HG03175 (cell line): ENCODE measurements at regions not wholly inside any gene's neighbourhood (a gene's known extent, or its start where the extent isn't known, plus 50 kb on each side); places are given as distances from the start of the nearest gene placed in this dataset.

ENCODE experiments used
- ATAC-seq: cut with Tn5 transposase; IDR thresholded peaks from one replicate; pipeline ENCODE4 v1.9.1; 2021; ENCODE audit warnings: mild to moderate bottlenecking, moderate library complexity; ENCODE audit not compliant: unreplicated experiment

DNA sequence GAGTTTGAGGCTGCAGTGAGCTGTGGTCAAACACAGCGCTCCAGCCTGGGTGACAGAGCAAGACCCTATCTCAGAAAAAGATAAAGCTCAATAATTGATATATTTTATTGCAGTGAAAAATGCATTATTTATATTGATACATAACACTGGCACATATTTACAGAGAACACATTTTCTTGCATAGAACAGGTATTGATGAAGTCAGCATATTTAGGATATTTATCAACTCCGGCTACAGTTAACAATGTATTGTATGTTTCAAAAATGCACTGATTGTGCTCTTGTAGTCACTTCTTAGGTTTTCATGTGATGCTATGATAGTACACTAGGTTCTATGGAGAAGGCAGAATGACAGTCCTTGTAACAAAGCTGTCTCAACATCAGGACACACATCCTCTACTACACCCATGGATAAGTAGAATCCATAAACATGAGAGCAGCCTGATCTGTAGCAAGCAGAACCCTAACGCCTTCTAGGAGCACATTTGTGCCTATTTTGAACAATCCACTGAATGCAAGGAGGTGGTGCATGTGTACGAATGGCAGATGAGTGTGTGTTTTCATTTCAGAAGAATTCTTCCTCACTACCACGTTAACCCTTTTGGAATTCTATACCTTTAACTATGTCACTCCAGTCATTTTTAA lies 586.1 kb upstream of the CELF2 start:
- ATAC-seq = no peak

DNA sequence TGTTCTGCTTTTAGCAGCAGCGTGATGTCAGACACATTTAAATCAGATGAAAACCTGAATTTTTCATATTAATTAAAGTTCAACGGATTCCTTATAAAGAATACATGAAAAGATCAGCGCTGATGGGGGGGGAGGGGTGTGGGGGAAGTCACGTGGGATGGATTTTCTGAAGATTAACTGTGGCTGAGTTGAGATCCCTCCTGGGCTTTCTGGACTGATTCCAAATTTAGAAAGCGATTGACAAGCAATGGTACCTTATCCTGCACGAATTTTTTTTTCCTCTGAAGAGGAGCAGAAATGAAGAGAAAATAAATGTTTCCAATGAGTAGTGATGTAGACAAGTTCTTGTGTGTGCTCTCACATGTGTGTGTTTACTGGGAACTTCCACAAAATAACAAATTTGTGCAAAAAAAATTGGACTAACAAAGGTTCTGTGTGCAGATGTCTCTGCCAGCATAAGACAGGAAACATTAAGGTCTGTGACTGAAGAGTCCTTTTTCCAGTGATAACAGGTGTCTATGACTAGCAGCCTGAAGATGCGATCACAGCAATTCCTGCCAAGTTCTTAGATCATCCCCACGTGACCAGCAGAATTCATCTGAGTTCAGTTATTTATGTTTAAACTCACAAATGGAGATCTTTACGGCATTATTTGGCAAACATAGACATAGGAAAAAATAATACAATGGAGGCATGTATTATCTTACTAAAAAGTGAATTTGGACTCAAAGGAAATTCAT lies 585.2 kb upstream of the CELF2 start:
- ATAC-seq = no peak

DNA sequence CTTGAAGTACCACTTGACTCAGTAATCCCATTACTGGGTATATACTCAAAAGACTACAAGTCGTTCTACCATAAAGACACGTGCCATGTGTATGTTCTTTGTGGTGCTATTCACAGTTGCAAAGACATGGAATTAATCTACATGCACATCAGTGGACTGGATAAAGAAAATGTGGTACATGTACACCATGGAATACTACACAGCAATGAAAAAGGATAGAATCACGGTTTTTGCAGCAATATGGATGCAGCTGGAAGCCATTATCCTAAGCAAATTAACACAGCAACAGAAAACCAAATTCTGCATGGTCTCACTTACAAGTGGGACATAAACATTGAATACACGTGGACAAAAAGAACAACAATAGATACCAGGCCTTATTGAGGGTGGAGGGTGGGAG lies 583.4 kb upstream of the CELF2 start:
- ATAC-seq = no peak

DNA sequence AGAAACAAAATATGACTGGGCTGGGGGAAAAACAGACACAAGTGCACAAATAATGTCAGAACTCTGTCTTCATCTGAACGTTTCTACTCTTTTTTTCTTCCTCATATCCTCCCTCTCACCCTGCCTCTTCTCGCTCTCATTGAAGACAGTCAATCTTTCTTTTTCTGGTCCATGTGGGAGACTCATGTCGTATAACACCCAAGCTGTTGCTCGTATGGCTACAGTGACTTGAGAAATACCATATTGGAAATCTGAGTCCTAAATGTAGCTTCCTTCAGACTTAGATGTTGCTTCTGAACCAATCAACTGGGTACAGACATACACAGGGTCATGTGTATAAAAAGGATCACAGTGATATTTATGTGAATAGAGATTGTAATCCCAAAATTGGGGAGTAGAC lies 579.8 kb upstream of the CELF2 start:
- ATAC-seq = no peak

DNA sequence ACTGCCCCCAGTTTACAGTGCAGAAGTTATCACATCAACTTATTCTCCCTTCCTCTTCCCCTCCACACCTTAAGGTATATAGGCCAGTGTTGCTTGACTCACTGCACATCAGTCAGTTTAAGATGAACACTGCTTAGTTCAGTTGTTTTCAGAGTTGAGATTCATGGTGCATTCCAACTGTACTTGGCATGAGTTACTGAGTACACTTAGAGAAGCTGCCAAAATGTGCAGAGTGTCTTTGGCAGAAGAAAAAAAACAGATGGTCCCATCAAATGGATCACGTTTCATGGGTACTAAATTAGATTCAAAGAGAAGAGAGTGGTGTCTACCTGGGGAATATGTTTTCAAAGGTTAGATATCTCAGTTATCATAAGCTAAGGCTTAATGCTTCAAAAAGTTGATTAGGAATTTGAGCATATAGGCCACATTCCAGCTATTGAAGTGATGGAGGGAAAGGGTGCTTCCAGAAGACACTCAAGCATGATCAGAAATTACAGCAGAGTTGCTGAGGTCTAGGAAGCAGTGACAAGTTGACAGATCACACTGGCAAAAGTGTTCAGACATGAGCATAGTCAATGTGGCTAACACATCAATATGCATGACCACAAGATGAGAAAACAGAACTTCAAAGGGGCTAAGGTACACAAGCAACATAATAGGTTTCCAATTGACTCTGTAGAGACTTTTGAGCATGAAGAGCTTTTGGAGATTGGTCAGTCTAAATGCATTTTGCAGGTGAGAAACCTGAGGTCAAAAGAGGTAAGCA lies 579.2 kb upstream of the CELF2 start:
- no peak for ATAC-seq

DNA sequence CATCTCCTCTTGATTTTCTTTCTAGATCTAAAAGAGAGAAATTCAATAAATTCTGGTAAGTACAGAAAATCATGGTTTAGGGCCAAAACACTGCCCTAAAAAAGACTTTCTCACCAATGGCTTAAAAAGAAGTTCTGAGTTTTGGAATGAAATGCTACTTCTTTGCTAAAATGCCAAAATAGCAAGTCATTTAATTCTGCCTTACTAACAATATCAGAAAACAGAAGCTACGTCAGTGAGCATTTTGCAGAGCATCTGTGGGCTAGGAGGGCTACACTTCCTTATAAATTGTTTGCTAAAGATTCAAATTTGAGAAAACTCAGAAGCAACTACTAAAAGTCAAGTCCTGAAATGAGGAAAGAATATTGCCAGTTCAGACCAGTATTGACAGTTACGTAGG lies 560.8 kb upstream of the CELF2 start:
- ATAC-seq = no peak

DNA sequence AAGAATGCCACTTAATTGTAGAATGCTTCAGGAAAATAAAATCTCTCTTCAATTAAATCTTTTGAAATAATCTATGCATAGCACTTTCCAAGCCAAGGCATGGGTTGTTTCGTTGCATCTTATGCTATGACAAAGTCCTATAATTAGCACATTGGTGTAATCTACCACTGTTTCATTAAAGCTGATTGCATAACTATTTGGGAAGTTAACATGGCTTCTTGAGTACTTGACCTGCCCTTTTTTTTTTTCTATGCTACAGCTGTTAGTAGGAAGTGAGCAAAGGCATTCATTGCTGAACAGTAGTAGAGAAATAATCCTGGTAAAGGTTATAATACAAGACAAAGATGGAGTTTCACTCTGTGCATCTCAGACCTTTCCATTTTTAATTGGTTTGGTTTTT lies 557.2 kb upstream of the CELF2 start:
- no peak for ATAC-seq

DNA sequence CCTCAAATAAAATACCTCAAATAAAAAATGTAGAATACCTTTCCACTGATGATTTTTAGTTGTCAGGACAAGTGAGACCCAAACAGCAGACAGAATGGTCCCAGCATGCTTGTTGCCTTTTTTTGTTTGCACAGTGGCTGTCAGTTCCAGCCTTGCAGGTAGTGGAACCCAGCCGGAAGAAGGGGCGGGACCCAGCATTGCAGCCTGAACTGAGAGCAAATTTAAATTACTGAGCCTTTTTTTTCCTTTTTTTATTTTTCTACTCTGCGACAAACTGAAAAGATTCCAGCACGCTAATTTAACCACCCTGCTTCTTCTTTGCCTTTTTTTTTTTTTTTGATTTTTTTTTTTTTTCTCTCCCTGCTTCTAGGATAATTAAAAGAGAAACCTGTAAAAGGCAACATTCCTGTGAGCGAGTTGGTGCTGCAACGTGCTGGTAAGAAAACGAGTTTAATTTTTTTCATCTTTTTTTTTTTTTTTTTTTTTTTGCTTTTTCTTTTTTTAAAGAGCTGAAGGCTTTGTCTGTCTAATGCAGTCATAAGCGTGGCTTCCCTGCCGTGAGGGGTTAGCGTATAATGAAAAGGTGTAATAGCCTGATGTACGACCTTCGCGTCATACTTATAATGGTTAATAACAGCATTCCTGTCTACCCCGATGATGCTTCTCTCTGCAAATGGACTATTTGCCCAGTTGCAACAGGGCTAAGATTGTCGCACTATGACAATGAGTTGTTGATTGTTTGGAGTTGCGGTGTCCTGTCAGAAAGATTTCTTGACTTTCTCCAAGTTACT lies 555.3 kb upstream of the CELF2 start:
- no peak for ATAC-seq

DNA sequence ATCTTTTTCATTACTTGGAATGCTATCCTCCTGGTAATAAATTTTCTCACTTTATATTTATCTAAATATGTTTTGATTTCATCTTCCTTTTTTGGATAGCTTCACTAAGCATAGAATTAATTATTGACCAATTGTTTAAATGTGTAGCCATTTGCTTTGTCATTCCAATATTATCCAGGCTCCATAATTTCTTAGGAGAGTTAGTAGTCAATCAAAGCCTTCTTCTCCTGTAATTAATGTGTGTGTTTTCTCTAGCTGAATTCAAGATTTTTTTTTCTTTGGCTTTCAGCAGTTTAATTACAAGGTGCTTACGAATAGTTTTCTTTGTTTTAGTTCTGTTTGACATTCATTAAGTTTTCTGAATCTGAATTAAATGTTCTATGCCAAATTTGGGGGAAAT lies 545.9 kb upstream of the CELF2 start:
- no peak for ATAC-seq

DNA sequence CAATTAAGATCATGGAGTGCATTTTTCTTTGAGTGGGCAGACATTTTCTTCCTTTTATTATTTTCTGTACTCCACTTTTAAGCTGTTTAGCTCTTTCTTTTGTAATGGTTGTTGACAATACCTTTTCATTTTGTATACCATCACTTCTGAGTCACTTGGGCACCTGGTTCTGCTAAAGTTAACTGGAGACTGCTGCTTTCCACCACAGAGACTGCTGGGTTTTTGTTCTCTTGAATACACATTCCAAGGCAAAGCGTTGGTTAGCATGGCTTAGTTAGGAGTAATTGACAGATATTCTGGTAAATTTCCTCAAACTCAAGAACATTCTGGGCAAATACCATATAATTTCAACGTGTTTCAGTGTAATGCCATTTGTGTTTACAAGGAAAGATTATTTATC lies 541.9 kb upstream of the CELF2 start:
- no peak for ATAC-seq

DNA sequence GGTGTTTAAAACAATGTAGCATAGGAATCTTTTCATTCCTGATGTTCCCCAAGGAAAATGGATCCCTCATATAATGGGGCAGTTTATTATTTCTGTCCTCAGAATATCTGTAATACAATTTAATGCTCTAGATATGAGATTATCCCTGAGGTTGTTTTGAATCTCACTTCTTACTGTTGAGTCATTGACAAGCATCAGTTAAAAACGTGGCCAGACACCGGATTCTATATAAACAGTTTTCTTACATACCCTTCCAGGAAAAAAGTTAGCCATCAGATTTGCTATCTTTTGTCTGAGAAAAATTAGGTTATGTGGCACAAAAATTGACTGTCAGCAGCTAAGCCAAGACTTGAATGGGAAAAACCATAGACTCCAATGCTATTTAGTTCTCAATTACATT lies 539.8 kb upstream of the CELF2 start:
- ATAC-seq = no peak

DNA sequence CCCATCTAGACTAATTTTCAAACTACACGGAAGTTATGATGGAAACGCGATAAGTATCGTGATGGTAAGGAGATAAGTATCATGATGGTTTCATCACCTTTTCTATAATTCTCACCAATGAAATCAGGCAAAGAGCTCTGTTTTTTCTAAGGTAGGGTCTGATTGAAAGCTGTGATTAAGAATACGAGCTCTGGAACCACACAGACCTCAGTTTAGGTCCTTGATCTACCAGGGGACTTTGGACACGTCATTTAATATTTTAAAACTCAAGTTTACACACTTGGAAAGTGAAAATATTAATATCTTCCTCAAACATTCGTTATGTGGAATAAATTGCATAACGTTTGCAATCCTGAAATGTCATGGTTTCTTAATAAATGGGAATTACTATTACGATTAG lies 538.2 kb upstream of the CELF2 start:
- ATAC-seq = no peak

DNA sequence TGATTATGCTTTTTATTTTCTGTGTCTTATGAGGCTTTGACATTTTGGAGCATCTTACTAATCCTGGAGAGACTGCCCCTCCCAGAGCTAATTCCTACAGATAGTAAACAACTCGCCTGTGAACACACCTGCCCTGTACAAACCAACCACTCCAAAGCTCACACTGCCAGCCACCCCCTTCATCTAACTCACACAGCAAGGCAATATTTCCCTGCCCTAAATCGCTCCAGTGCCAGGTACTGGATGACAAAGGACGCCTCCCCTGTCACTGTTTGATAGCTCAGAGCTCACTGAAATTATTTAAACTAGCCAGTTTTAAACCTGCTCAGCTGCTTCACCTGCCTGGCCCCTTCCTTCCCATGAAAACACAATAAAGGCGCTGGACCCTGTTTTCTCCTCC lies 535.1 kb upstream of the CELF2 start:
- ATAC-seq = no peak

DNA sequence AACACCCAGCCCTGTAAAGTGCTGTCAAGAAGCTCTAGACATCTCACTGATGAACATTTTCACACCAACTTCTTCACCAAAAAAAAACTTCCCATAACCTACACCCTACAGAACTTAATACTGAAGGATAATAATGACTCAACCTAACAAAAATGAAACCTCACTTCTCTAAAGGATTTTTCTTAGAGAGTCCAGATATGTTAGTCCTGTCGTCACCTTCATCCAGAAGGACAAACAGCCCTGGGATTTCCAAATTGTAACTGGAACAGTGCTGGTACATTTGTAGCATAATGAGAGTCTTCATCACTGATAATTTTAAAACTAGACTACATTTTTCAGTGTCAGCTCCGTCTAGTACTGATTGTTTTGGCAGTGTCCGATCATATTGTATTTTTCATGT lies 528.6 kb upstream of the CELF2 start:
- no peak for ATAC-seq

DNA sequence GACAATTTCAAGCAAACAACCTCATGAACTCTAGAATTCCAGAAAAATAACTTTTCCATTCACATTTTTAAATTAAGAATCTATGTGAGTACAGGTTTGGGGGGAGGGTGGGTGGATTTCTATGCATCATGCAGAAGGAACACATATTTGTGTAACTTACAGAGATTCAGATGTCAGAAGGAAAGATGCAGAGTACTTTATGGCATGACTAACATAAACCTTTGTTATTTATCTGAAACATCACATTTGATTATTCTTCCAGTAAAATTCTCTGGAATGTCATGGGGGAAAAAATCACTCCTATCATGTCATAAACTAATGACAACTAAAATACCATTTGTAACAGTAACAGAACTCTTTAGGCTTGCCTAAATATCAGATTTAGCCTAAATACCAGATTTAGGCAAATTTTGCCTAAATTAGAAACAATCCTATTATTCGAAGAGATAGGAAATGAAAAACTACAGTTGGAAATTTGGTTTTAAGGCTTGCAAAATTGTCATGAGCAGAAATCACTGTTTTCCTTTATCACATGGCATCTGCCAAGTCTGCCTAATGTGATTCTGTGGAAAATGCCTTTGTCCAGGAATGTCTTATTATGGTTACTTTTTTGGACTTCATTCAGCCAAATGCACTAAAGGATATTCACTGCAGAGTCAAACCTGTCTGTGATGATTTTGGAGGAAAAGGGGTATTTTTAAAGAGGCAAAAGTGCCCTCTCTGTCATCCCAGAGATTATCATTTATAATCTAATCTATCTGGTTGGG lies 527.7 kb upstream of the CELF2 start:
- ATAC-seq = no peak

DNA sequence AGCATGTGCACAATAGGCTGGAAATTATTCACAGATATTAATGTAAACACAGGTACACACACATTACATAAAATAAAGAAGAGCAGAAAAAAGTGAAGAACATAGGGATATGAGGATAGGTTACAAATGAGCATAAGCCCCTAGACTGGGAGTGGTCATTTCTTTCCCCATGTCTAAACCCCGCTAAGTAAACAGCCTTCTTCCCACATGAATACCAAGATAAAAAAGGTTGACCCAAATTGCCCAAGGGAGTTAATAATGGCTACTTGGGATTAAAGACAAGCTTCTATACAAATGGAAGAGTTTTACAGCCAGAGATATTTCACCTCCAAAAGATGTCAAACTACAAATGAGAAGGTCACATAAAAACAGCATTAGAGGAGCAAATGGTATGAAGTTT lies 527.1 kb upstream of the CELF2 start:
- ATAC-seq = no peak

DNA sequence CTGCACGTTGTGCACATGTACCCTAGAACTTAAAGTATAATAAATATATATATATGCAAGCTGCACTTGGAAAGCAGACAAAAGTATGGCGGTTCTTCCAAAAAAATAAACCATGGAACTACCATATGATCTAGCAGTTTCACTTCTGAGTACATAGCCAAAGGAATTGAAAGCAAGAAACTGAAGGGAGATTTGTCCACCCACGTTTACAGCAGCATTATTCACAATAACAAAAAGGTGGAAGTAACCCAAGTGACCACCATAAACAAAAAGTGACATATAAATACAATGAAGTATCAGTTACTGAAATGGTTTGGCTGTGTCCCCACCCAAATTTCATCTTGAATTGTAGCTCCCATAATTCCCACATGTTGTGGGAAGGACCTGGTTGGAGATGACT lies 525.3 kb upstream of the CELF2 start:
- no peak for ATAC-seq

DNA sequence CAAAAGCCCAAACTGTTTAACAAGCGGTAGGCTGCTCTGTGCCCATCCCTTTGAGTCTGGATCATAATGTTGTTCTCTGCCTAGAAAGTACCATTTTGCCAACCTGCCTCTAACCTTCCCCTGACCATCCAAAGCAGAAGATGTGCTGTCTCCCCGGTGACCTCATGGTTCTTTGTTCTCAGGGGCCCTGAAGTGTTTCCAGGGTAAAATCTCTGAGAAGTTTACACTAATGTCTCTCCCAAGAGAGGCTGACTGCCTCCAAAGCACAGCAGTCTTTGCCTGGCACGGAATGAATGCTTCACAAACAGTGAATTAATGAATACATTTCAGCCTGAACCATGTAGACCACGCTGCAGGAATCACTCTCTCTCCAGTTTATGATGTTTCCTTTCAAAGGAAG lies 523.8 kb upstream of the CELF2 start:
- ATAC-seq = no peak

DNA sequence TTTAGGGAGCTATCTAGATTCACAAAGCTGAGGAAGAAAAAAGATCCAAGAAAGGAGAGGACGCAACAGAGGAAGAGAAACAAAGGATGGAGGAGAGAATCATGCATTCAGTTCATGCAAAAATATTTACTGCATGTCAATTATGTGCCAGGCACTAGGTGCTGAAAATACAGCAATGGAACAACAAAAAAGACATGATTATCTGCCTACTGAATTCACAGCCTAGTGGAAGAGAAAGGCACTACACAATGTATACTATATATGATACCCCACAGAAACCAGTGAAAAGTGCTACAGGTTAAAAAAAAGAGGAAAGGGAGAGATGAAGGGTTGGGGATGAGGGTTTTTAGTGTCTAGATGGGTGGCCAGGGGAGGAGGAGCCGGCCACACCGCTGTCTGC lies 520.4 kb upstream of the CELF2 start:
- no peak for ATAC-seq

DNA sequence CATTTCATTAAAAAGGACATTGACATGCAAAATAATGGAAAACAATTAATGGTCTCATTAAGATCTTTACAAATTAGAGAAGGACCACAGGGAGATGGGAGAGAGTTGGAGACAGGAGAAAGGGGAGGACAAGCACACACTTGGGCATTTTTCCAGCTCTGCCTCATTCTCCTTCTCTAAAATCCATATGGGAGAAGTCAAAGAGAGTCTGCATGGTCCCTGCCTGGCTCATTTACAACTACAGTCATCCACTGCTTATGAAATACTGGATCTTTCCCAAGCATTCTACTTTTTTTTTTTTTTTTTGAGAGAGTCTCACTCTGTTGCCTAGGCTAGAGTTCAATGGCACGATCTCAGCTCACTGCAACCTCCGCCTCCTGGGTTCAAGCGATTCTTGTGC lies 518.9 kb upstream of the CELF2 start:
- no peak for ATAC-seq

DNA sequence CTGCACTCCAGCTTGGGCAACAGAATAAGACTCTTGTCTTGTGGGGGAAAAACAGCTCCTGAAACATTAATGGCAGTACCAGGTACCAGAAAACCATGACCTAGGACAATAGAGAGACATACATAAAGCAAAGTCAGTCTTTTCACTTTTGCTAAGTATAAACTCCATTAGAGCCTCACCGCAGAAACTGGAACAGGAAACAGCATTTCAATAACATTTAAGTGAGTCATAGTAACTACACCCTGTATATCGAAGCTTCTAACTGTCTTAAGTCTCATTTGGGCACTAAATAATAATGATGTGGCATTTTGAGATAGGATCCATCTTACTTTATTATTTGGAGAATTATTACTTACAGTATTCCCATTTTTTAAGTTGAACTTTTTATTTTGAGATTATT lies 517.8 kb upstream of the CELF2 start:
- no peak for ATAC-seq
